SK-N-MC (cell line): ENCODE measurements at regions not wholly inside any gene's neighbourhood (a gene's known extent, or its start where the extent isn't known, plus 50 kb on each side); places are given as distances from the start of the nearest gene placed in this dataset.
"Not testable (repeated sequence)": the region's sequence is repeated elsewhere in the genome, so short reads cannot be mapped to it uniquely, and the experiment has no call there.

Experiments
- EZH2 ChIP-seq: fragments of 200-600 bp; sonication (generic); IDR thresholded peaks from one replicate; pipeline ENCODE4 v1.6.1; 2017; ENCODE audit warnings: antibody characterized with exemption
- POLR2AphosphoS5 ChIP-seq: IDR thresholded peaks from 2 replicates; pipeline ENCODE4 v1.6.1; 2012; ENCODE audit warnings: mild to moderate bottlenecking, low read depth, low read length, borderline replicate concordance

DNA sequence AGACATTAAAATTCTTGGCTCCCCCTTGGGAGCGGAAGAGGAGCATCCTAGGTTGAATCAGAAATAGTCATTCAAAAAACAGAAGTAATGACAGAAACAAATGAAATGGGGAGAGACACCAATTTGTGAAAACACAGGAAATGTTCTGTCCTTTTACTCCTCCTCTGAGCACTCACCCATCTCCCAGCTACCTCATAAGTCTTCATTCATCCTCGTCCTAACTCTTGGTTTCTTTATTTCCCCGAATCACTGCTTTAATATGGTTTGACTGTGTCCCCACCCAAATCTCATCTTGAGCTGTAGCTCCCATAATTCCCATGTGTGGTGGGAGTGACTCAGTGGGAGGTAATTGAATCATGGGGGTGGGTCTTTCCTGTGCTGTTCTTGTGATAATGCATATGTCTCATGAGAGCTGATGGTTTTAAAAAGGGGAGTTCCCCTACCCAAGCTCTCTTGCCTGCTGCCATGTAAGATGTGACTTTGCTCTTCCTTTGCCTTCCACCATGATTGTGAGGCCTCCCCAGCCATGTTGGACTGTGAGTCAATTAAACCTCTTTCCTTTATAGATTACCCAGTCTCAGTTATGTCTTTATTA is 579.7 kb upstream of the CBLB start:
- TF ChIP-seq EZH2, POLR2AphosphoS5: not testable (repeated sequence)
